ENCODE measurements at regions not wholly inside any gene's neighbourhood (a gene's known extent, or its start where the extent isn't known, plus 50 kb on each side); places are given as distances from the start of the nearest gene placed in this dataset.

DNA sequence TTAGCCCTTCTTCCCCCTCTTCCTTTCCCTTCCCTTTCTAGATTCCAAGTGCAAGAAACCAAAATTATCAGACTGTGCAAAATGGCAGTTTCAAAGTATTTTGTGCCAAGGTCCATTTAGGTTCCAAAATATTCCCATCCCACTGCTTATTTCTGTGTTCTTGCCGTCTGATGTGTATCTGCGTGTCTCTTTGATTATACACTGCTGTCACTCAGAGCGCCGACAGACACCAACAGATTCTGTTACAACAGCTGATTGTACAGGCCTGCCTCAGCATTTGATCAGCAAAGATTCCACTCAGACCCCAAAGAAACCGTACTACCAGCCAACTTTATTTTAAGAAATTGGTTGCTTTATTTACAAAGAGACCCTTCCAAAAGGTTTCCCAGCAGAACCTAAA is 225.6 kb upstream of the SATB1 start:
- TF ChIP-seq, protein P1, sequence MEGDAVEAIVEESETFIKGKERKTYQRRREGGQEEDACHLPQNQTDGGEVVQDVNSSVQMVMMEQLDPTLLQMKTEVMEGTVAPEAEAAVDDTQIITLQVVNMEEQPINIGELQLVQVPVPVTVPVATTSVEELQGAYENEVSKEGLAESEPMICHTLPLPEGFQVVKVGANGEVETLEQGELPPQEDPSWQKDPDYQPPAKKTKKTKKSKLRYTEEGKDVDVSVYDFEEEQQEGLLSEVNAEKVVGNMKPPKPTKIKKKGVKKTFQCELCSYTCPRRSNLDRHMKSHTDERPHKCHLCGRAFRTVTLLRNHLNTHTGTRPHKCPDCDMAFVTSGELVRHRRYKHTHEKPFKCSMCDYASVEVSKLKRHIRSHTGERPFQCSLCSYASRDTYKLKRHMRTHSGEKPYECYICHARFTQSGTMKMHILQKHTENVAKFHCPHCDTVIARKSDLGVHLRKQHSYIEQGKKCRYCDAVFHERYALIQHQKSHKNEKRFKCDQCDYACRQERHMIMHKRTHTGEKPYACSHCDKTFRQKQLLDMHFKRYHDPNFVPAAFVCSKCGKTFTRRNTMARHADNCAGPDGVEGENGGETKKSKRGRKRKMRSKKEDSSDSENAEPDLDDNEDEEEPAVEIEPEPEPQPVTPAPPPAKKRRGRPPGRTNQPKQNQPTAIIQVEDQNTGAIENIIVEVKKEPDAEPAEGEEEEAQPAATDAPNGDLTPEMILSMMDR (IDR thresholded peaks at IDR 0.05), result no peak
- TF ChIP-seq POLR2A (IDR thresholded peaks at IDR 0.05), result no peak

All from Peyer's patch (tissue), 4 donors.